Prostate gland (tissue), 2 donors: ENCODE measurements at regions not wholly inside any gene's neighbourhood (a gene's known extent, or its start where the extent isn't known, plus 50 kb on each side); places are given as distances from the start of the nearest gene placed in this dataset.

Source experiments
- CTCF ChIP-seq, 4 experiments: fragments of 200-600 bp in 2 of 4; fragments of 450-650 bp in 2 of 4; sonication (generic) in 2 of 4; IDR thresholded peaks; 1 replicate in 3 of 4; 2 replicates in 1 of 4; pipeline ENCODE4 v1.5.1; 2016 to 2019; ENCODE audit warnings: antibody characterized with exemption in 4 of 4, mild to moderate bottlenecking in 2 of 4, moderate library complexity in 2 of 4
- POLR2A ChIP-seq: fragments of 450-650 bp; IDR thresholded peaks from one replicate; pipeline ENCODE4 v1.6.1; 2016; ENCODE audit warnings: antibody characterized with exemption, mild to moderate bottlenecking
- POLR2AphosphoS5 ChIP-seq: sonication (generic); formaldehyde crosslinking; IDR thresholded peaks from one replicate; pipeline ENCODE4 v1.6.1; 2017; ENCODE audit warnings: antibody characterized with exemption

- TF ChIP-seq CTCF (IDR thresholded peaks at IDR 0.05), result no peak
- TF ChIP-seq POLR2A, result no peak
- TF ChIP-seq POLR2AphosphoS5, result no peak
Measured at GRCh38 chr2:4020153-4020552, 316.8 kb downstream of the DCDC2C start.
